Stomach (tissue), 8 donors: ENCODE measurements at regions not wholly inside any gene's neighbourhood (a gene's known extent, or its start where the extent isn't known, plus 50 kb on each side); places are given as distances from the start of the nearest gene placed in this dataset.

Source experiments
- DNase-seq, 2 donors: peaks; one replicate each; pipeline versions ENCODE4 v3.0.0 to v3.0.0-alpha.2; 2013 to 2019
- H3K27ac ChIP-seq, 5 donors: fragments of 200-600 bp in 4 of 5; sonication (generic) in 4 of 5; one replicate each; pipeline ENCODE4 v1.5.1; 2013 to 2019; ENCODE audit warnings: mild to moderate bottlenecking in 1 of 5, moderate library complexity in 1 of 5
- H3K27me3 ChIP-seq, 3 donors: fragments of 200-600 bp; sonication (generic); one replicate each; pipeline ENCODE4 v1.5.1; 2017 to 2019; ENCODE audit warnings: mixed run types in 1 of 3
- H3K36me3 ChIP-seq, 4 donors: fragments of 200-600 bp; sonication (generic); 1 replicate in 3 of 4; 2 replicates in 1 of 4; pipeline ENCODE4 v1.5.1; 2016 to 2019
- H3K4me1 ChIP-seq, 4 donors: fragments of 200-600 bp; sonication (generic); one replicate each; pipeline ENCODE4 v1.5.1; 2016 to 2019
- H3K4me3 ChIP-seq, 4 donors: fragments of 200-600 bp; sonication (generic) in 3 of 4; one replicate each; pipeline ENCODE4 v1.5.1; 2016 to 2019; ENCODE audit warnings: mild to moderate bottlenecking in 1 of 4
- H3K9me3 ChIP-seq, 4 donors: fragments of 200-600 bp; sonication (generic); one replicate each; pipeline ENCODE4 v1.5.1; 2016 to 2019
- CTCF ChIP-seq, 7 experiments: fragments of 450-650 bp in 4 of 7; fragments of 200-600 bp in 3 of 7; sonication (generic) in 3 of 7; IDR thresholded peaks; one replicate each; pipeline ENCODE4 v1.5.1; 2016 to 2019; ENCODE audit warnings: antibody characterized with exemption in 7 of 7, control low read depth in 2 of 7, mild to moderate bottlenecking in 1 of 7
- EP300 ChIP-seq: sonication (generic); formaldehyde crosslinking; IDR thresholded peaks from one replicate; pipeline ENCODE4 v1.6.1; 2017; ENCODE audit warnings: antibody characterized with exemption
- POLR2A ChIP-seq, 4 donors: fragments of 450-650 bp; IDR thresholded peaks; one replicate each; pipeline ENCODE4 v1.6.1; 2016; ENCODE audit warnings: antibody characterized with exemption in 4 of 4, control low read depth in 2 of 4, mild to moderate bottlenecking in 1 of 4, moderate library complexity in 1 of 4
- POLR2AphosphoS5 ChIP-seq, 3 donors: sonication (generic); formaldehyde crosslinking; IDR thresholded peaks; one replicate each; pipeline ENCODE4 v1.6.1; 2016; ENCODE audit warnings: antibody characterized with exemption in 3 of 3
- WGBS, 5 donors: extraction: QIAGEN DNeasy Blood & Tissue Kit in 3 of 5; methylation state at CpG; one replicate each; pipeline versions ENCODE4 v1.1.5 to v1.1.7; 2013 to 2018; 5-methylcytosine and 5-hydroxymethylcytosine counted together
- intact Hi-C: fragments of 100-400 bp; cut with DNase I; formaldehyde crosslinking; loops from one replicate; pipeline ENCODE4 v1.15.1; 2023; ENCODE audit warnings: low total_unique reads
- donor health status: healthy with polysubstance abuse.
- donor health status: Bipolar disorder and iron deficiency.
- donor health status: healthy.

DNA sequence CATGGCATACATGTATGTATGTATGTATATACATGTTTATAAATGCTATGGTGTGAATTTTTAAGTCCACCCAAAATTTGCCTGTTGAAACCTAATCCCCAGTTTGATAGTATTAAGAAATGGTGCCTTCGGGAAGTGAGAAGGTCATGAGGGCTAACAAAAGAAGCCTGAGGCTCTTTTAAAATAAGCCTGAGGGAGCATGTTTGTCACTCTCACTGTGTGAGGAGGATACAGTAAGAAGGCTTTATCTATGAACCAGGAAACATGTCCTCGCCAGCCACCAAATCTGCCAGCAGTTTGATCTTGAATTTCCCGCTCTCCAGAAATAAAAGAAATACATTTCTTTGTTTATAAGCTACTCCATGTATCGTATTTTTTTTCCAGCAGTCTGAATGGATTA lies 163.0 kb upstream of the LINC00305 start:
- no peaks in the 10 kb centered on the region for H3K4me1 ChIP-seq
- no peaks in the 10 kb centered on the region for H3K9me3 ChIP-seq
- intact Hi-C loops = no loop called here
- H3K4me3 ChIP-seq = no peak overlapping the region
- H3K36me3 ChIP-seq = no peaks in the 10 kb centered on the region
- TF ChIP-seq POLR2AphosphoS5 (IDR thresholded peaks at IDR 0.05) (no peak), EP300 (no peak), CTCF (IDR thresholded peaks at IDR 0.05) (no peak), POLR2A (IDR thresholded peaks at IDR 0.05) (no peak)
- H3K27ac ChIP-seq = no peak overlapping the region
- DNase-seq = no peak
- H3K27me3 ChIP-seq = no peaks in the 10 kb centered on the region
- WGBS, 5 donors = 61 to 69% (median 68%) methylated on average over 4 of the region's 4 CpGs

DNA sequence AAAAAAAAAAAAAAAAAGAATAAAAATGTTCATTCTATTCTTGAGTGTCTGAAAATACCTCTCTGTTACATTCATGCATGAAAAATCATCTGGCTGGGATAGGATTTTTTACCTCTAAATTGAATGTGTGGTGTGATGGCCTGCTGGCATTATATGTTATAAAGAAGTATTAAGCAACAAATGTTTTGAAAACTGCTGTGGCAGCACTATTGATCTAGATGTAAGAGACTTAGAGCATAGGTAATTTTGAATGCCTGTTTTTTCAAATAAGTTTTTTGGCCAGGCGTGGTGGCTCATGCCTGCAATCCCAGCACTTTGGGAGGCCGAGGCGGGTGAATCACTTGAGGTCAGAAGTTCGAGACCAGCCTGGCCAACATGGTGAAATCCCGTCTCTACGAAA lies 147.0 kb upstream of the LINC00305 start:
- intact Hi-C loops = no loop called here
- DNase-seq = no peak
- peaks cover 0 to 4% (median 0%) of the 10 kb centered on the region in 4 donors for H3K9me3 ChIP-seq
- H3K36me3 ChIP-seq = no peaks in the 10 kb centered on the region
- TF ChIP-seq EP300 (no peak), POLR2AphosphoS5 (IDR thresholded peaks at IDR 0.05) (no peak), CTCF (IDR thresholded peaks at IDR 0.05) (no peak), POLR2A (IDR thresholded peaks at IDR 0.05) (no peak)
- H3K27ac ChIP-seq = no peak overlapping the region
- H3K4me3 ChIP-seq = no peak overlapping the region
- H3K4me1 ChIP-seq = no peaks in the 10 kb centered on the region
- WGBS, 5 donors = 90 to 97% (median 92%) methylated on average over 6 of the region's 6 CpGs
- H3K27me3 ChIP-seq = no peaks in the 10 kb centered on the region

DNA sequence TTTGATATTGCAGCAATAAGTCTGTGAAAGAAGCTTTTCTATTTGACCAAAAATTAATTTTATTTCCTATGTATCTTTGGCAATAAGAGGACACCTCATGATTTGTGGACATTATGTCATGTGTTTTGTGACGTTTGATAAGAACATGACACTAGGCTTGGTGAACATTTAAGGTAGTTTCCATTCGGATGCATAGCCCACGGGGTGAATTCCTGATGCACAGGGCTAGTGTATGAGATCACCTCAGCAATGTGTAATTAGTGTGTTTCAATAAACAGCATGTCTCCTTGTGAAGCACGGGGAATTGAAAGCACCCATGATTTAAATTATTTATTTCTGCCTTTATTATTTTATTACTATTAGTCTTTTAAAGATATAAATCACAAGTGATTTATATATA lies 146.1 kb upstream of the LINC00305 start:
- H3K4me1 ChIP-seq = no peaks in the 10 kb centered on the region

GRCh38 chr18:64288432-64288831 lies 139.5 kb upstream of the LINC00305 start:
- Histone ChIP-seq H3K36me3 (no peaks in the 10 kb centered on the region), H3K27me3 (no peaks in the 10 kb centered on the region), H3K4me3 (no peak overlapping the region), H3K9me3 (peaks cover 0 to 12% (median 0%) of the 10 kb centered on the region in 4 donors), H3K27ac (no peak overlapping the region), H3K4me1 (no peaks in the 10 kb centered on the region)
- TF ChIP-seq EP300 = no peak
- no peak for DNase-seq
- intact Hi-C loops = no loop called here
- WGBS, 5 donors = 53 to 65% (median 57%) methylated on average over 2 of the region's 2 CpGs

More for the DNA sequence above, 146.1 kb upstream of the LINC00305 start:
- intact Hi-C loops = no loop called here
- Histone ChIP-seq H3K4me3 (no peak overlapping the region), H3K27me3 (no peaks in the 10 kb centered on the region), H3K9me3 (peaks cover 0 to 4% (median 0%) of the 10 kb centered on the region in 4 donors), H3K36me3 (no peaks in the 10 kb centered on the region), H3K27ac (no peak overlapping the region)
- DNase-seq = no peak
- 64 to 79% (median 76%) methylated on average over 4 of the region's 4 CpGs for WGBS, 5 donors
- TF ChIP-seq CTCF (IDR thresholded peaks at IDR 0.05) (no peak), POLR2A (IDR thresholded peaks at IDR 0.05) (no peak), POLR2AphosphoS5 (IDR thresholded peaks at IDR 0.05) (no peak), EP300 (no peak)

DNA sequence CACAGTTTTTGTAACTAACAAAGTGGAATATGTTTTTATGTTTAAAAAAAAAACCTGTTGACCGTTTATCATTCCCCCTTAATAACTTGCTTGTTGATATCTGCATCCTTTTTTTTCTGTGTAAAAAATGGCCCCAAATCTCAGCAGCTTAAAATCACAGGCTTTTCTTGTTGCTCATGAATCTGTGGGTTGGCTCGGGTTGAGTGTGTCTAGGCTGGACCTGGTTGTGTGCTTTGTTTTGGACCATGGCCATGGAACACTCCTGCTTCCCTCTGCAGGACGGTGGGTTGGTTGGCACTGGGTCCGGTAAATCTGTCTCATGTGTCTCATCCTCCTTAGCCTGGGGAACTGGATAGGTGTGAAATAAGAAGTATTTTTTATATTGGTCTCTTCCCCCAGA lies 139.0 kb upstream of the LINC00305 start:
- TF ChIP-seq POLR2AphosphoS5 (IDR thresholded peaks at IDR 0.05) = no peak
- no peak for TF ChIP-seq CTCF (IDR thresholded peaks at IDR 0.05)
- TF ChIP-seq POLR2A (IDR thresholded peaks at IDR 0.05) = no peak
- no peak for TF ChIP-seq EP300
- no peak for DNase-seq
- intact Hi-C loops = no loop called here
- WGBS, 5 donors = 51 to 70% (median 63%) methylated on average over 4 of the region's 4 CpGs
- no peaks in the 10 kb centered on the region for H3K4me1 ChIP-seq
- H3K36me3 ChIP-seq = no peaks in the 10 kb centered on the region
- H3K4me3 ChIP-seq = no peak overlapping the region
- no peaks in the 10 kb centered on the region for H3K27me3 ChIP-seq
- H3K27ac ChIP-seq = no peak overlapping the region
- peaks cover 0 to 12% (median 0%) of the 10 kb centered on the region in 4 donors for H3K9me3 ChIP-seq
